IMR-90 (cell line): ENCODE measurements at regions not wholly inside any gene's neighbourhood (a gene's known extent, or its start where the extent isn't known, plus 50 kb on each side); places are given as distances from the start of the nearest gene placed in this dataset.
"Not testable (repeated sequence)": the region's sequence is repeated elsewhere in the genome, so short reads cannot be mapped to it uniquely, and the experiment has no call there.

Source experiments
- ATAC-seq: fragments of 200-7000 bp; cut with Tn5 transposase; 2 replicates; pipeline ENCODE4 v1.9.1; 2020; ENCODE audit warnings: low read depth, mild to moderate bottlenecking, moderate library complexity
- BruUV-seq: library from RNA; stranded (reverse); fragments of 400-500 nt; replicated peaks from 2 replicates; lab custom pipeline; 2021; lab: Mats Ljungman, UMichigan
- CTCF ChIA-PET: fragments of 300-600 bp; formaldehyde crosslinking; extraction: SDS; loops from one replicate; lab custom pipeline; 2021; ENCODE audit warnings: antibody characterized with exemption; lab: Yijun Ruan, JAX
- POLR2A ChIA-PET: fragments of 300-600 bp; sonication (Branson Sonifier 250); formaldehyde crosslinking; loops from one replicate; lab custom pipeline; 2022; ENCODE audit warnings: antibody characterized with exemption; ENCODE audit not compliant: unreplicated experiment; lab: Charles Lee
- DNase-seq: peaks from one replicate; pipeline ENCODE4 v3.0.0; 2013
- H2AFZ ChIP-seq: replicated peaks from 2 replicates; pipeline ENCODE3; 2013; ENCODE audit warnings: low read length, mild to moderate bottlenecking; ENCODE audit not compliant: poor library complexity
- H2AK5ac ChIP-seq: 2 replicates; pipeline ENCODE4 v1.6.1; 2013; ENCODE audit warnings: low read depth, low read length, inconsistent platforms
- H2AK9ac ChIP-seq: replicated peaks from 2 replicates; pipeline ENCODE3; 2013; ENCODE audit warnings: mild to moderate bottlenecking, low read depth, low read length, moderate library complexity; ENCODE audit not compliant: poor library complexity
- H2BK120ac ChIP-seq: 2 replicates; pipeline ENCODE4 v1.6.1; 2013; ENCODE audit warnings: low read depth, low read length, inconsistent platforms
- H2BK15ac ChIP-seq: 3 replicates; pipeline ENCODE4 v1.6.1; 2013; ENCODE audit warnings: low read depth, low read length, inconsistent platforms
- H2BK20ac ChIP-seq: 2 replicates; pipeline ENCODE4 v1.6.1; 2013; ENCODE audit warnings: low read depth, mild to moderate bottlenecking, inconsistent platforms, low read length, moderate library complexity
- H2BK5ac ChIP-seq: 2 replicates; pipeline ENCODE4 v1.6.1; 2013; ENCODE audit warnings: mild to moderate bottlenecking, low read depth, low read length, inconsistent platforms; ENCODE audit not compliant: poor library complexity, severe bottlenecking
- H3K14ac ChIP-seq: replicated peaks from 2 replicates; pipeline ENCODE4 v1.6.1; 2013; ENCODE audit warnings: low read depth, low read length, inconsistent platforms
- H3K18ac ChIP-seq: 2 replicates; pipeline ENCODE4 v1.6.1; 2013; ENCODE audit warnings: low read depth, low read length, control low read depth
- H3K23ac ChIP-seq: 2 replicates; pipeline ENCODE4 v1.6.1; 2013; ENCODE audit warnings: low read depth, low read length, inconsistent platforms
- H3K27ac ChIP-seq: 2 replicates; pipeline ENCODE4 v1.5.1; 2013; ENCODE audit warnings: mild to moderate bottlenecking, control low read depth, low read length; ENCODE audit not compliant: insufficient read depth
- H3K27me3 ChIP-seq: 2 replicates; pipeline ENCODE4 v1.6.1; 2013; ENCODE audit warnings: low read length; ENCODE audit not compliant: control insufficient read depth, insufficient read depth
- H3K36me3 ChIP-seq: 2 replicates; pipeline ENCODE4 v1.6.1; 2013; ENCODE audit warnings: low read length, mixed read lengths; ENCODE audit not compliant: control insufficient read depth, insufficient read depth
- H3K4ac ChIP-seq: 2 replicates; pipeline ENCODE4 v1.6.1; 2013; ENCODE audit warnings: low read depth, low read length, inconsistent platforms
- H3K4me1 ChIP-seq: 2 replicates; pipeline ENCODE4 v1.6.1; 2013; ENCODE audit warnings: low read length, mixed read lengths; ENCODE audit not compliant: control insufficient read depth, insufficient read depth
- H3K4me2 ChIP-seq: 2 replicates; pipeline ENCODE4 v1.6.1; 2013; ENCODE audit warnings: low read depth, mild to moderate bottlenecking, control low read depth, low read length, moderate library complexity
- H3K4me3 ChIP-seq: 2 replicates; pipeline ENCODE4 v1.5.1; 2013; ENCODE audit warnings: low read depth, mild to moderate bottlenecking, control low read depth, low read length, moderate library complexity; ENCODE audit not compliant: insufficient read depth
- H3K56ac ChIP-seq: 2 replicates; pipeline ENCODE4 v1.6.1; 2013; ENCODE audit warnings: low read length, inconsistent platforms; ENCODE audit not compliant: insufficient read depth; ENCODE audit errors: extremely low read depth
- H3K79me1 ChIP-seq, 2 experiments: 2 replicates each; pipeline ENCODE4 v1.6.1; 2013; ENCODE audit warnings: low read length in 2 of 2, inconsistent platforms in 1 of 2, low read depth in 1 of 2
- H3K9ac ChIP-seq: 2 replicates; pipeline ENCODE4 v1.6.1; 2013; ENCODE audit warnings: low read depth, low read length, control low read depth
- H3K9me1 ChIP-seq: 2 replicates; pipeline ENCODE4 v1.6.1; 2013; ENCODE audit warnings: low read length, inconsistent platforms; ENCODE audit not compliant: insufficient read depth
- H3K9me3 ChIP-seq: 2 replicates; pipeline ENCODE4 v1.6.1; 2013; ENCODE audit warnings: low read length; ENCODE audit not compliant: control insufficient read depth, insufficient read depth
- H4K20me1 ChIP-seq: 2 replicates; pipeline ENCODE4 v1.6.1; 2013; ENCODE audit warnings: low read length, inconsistent platforms; ENCODE audit not compliant: insufficient read depth
- H4K5ac ChIP-seq: 2 replicates; pipeline ENCODE4 v1.6.1; 2013; ENCODE audit warnings: mild to moderate bottlenecking, low read depth, low read length, control low read depth
- H4K8ac ChIP-seq, 2 experiments: 2 replicates each; pipeline ENCODE4 v1.6.1; 2013; ENCODE audit warnings: low read depth in 2 of 2, low read length in 2 of 2, control low read depth in 1 of 2, inconsistent platforms in 1 of 2
- H4K91ac ChIP-seq: 2 replicates; pipeline ENCODE4 v1.6.1; 2013; ENCODE audit warnings: low read depth, low read length, inconsistent platforms; ENCODE audit not compliant: insufficient read depth
- WGBS, 2 experiments: methylation state at CpG; one replicate each; pipeline versions ENCODE4 v1.1.5 to v1.1.7; 2013; ENCODE audit warnings: missing lambda C conversion rate in 2 of 2; ENCODE audit not compliant: insufficient read length in 1 of 2; ENCODE audit errors: extremely low coverage in 2 of 2; 5-methylcytosine and 5-hydroxymethylcytosine counted together
- dilution Hi-C: fragments of 300-500 bp; cut with HindIII; formaldehyde crosslinking; loops from one replicate; pipeline ENCODE4 v1.14.3; 2018; ENCODE audit warnings: low sequenced_read_pairs; ENCODE audit not compliant: unreplicated experiment
- in situ Hi-C: fragments of 300-500 bp; cut with MboI; formaldehyde crosslinking; loops from 3 replicates; pipeline ENCODE4 v1.14.3; 2019; ENCODE audit warnings: low sequenced_read_pairs, inconsistent platforms, mixed read lengths
- intact Hi-C: fragments of 100-400 bp; cut with micrococcal nuclease; formaldehyde crosslinking; loops from 2 replicates; pipeline ENCODE4 v1.10.0; 2022

GRCh38 chr7:84880326-84880997 is 306.4 kb downstream of the SEMA3D start:
- H2BK5ac ChIP-seq, H3K23ac ChIP-seq, H4K5ac ChIP-seq, BruUV-seq, ATAC-seq, H3K9ac ChIP-seq, H3K4me3 ChIP-seq, dilution Hi-C loops, H2AK5ac ChIP-seq, POLR2A ChIA-PET, H4K91ac ChIP-seq, DNase-seq, H3K79me1 ChIP-seq, H4K20me1 ChIP-seq, in situ Hi-C loops, H3K4me2 ChIP-seq, H3K9me1 ChIP-seq, H3K18ac ChIP-seq, H2AFZ ChIP-seq, H3K27me3 ChIP-seq, H3K56ac ChIP-seq, H2AK9ac ChIP-seq, H3K9me3 ChIP-seq, H3K4ac ChIP-seq, H3K14ac ChIP-seq, H2BK120ac ChIP-seq, intact Hi-C loops, H2BK15ac ChIP-seq, H3K4me1 ChIP-seq, H4K8ac ChIP-seq, H2BK20ac ChIP-seq, H3K27ac ChIP-seq, H3K36me3 ChIP-seq: not testable (repeated sequence)
- WGBS, 2 experiments = 100% methylated on average over 4 of the region's 60 CpGs; no CpG with 5 or more reads in 1 of the 2 experiments
- CTCF ChIA-PET = interaction anchor here (0.6 kb wide), 1 partner anchor 51 kb away, joined by 3 read pairs; no protein-coding TSS in a partner anchor
